H1 (cell line): ENCODE measurements at regions not wholly inside any gene's neighbourhood (a gene's known extent, or its start where the extent isn't known, plus 50 kb on each side); places are given as distances from the start of the nearest gene placed in this dataset.

Source experiments
- CTCF ChIA-PET: fragments of 300-600 bp; sonication (Branson Sonifier 250); formaldehyde crosslinking; loops from one replicate; lab custom pipeline; 2021; ENCODE audit not compliant: partially characterized antibody; lab: Charles Lee
- POLR2A ChIA-PET: fragments of 300-600 bp; sonication (Branson Sonifier 250); formaldehyde crosslinking; loops from one replicate; lab custom pipeline; 2021; ENCODE audit warnings: inconsistent platforms; ENCODE audit not compliant: partially characterized antibody; lab: Charles Lee
- DNase-seq, 2 experiments: peaks; one replicate each; pipeline versions ENCODE4 v3.0.0 to v3.0.0-alpha.2; 2010 to 2022; ENCODE audit warnings: low spot score in 2 of 2, low read depth in 1 of 2, mixed read lengths in 1 of 2
- FAIRE-seq: peaks from 2 replicates; lab custom pipeline; 2011; peaks lifted over from hg19 to GRCh38; lab: Jason Lieb, UNC
- H2AFZ ChIP-seq: 2 replicates; pipeline ENCODE4 v1.8.1; 2012; ENCODE audit warnings: low read length, inconsistent platforms
- H2AK5ac ChIP-seq: 2 replicates; pipeline ENCODE4 v1.6.1; 2013; ENCODE audit warnings: low read depth, low read length
- H2BK120ac ChIP-seq: replicated peaks from 2 replicates; pipeline ENCODE3; 2013; ENCODE audit warnings: low read depth, low read length, inconsistent platforms
- H2BK12ac ChIP-seq: 2 replicates; pipeline ENCODE4 v1.6.1; 2013; ENCODE audit warnings: low read depth, low read length
- H2BK15ac ChIP-seq: 2 replicates; pipeline ENCODE4 v1.6.1; 2013; ENCODE audit warnings: low read length
- H2BK20ac ChIP-seq: 2 replicates; pipeline ENCODE4 v1.6.1; 2013; ENCODE audit warnings: low read length
- H2BK5ac ChIP-seq: 2 replicates; pipeline ENCODE4 v1.6.1; 2013; ENCODE audit warnings: low read depth, low read length
- H3K14ac ChIP-seq: 2 replicates; pipeline ENCODE4 v1.6.1; 2013; ENCODE audit warnings: inconsistent platforms; ENCODE audit not compliant: insufficient read length
- H3K18ac ChIP-seq: 2 replicates; pipeline ENCODE4 v1.6.1; 2013; ENCODE audit warnings: low read length; ENCODE audit errors: extremely low read depth
- H3K23ac ChIP-seq: 2 replicates; pipeline ENCODE4 v1.6.1; 2013; ENCODE audit warnings: inconsistent platforms; ENCODE audit not compliant: insufficient read length
- H3K23me2 ChIP-seq: 2 replicates; pipeline ENCODE4 v1.6.1; 2013; ENCODE audit warnings: low read depth, low read length
- H3K27ac ChIP-seq: 2 replicates; pipeline ENCODE4 v1.6.1; 2011; ENCODE audit warnings: low read depth, low read length, inconsistent platforms
- H3K27me3 ChIP-seq, 4 experiments: replicated peaks in 1 of 4; 1 replicate in 1 of 4; 2 replicates in 3 of 4; pipeline versions ENCODE4 v1.6.1 to v1.8.1; 2011 to 2013; ENCODE audit warnings: low read length in 3 of 4, mild to moderate bottlenecking in 3 of 4, inconsistent platforms in 2 of 4, mixed read lengths in 2 of 4, moderate library complexity in 1 of 4; ENCODE audit not compliant: control insufficient read depth in 3 of 4, insufficient read depth in 3 of 4; ENCODE audit errors: extremely low read depth in 1 of 4
- H3K36me3 ChIP-seq, 4 experiments: 2 replicates each; pipeline versions ENCODE4 v1.6.1 to v1.8.1; 2011 to 2013; ENCODE audit warnings: mild to moderate bottlenecking in 4 of 4, low read length in 3 of 4, moderate library complexity in 2 of 4, control low read depth in 1 of 4, inconsistent platforms in 1 of 4; ENCODE audit not compliant: insufficient read depth in 4 of 4, control insufficient read depth in 2 of 4
- H3K4ac ChIP-seq: replicated peaks from 2 replicates; pipeline ENCODE3; 2013; ENCODE audit warnings: low read length, low read depth, mixed read lengths, inconsistent platforms; ENCODE audit not compliant: insufficient read length
- H3K4me1 ChIP-seq, 4 experiments: replicated peaks in 1 of 4; 1 replicate in 1 of 4; 2 replicates in 3 of 4; pipeline versions ENCODE4 v1.6.1 to v1.8.1; 2011 to 2013; ENCODE audit warnings: low read length in 3 of 4, inconsistent platforms in 2 of 4, mixed read lengths in 1 of 4; ENCODE audit not compliant: insufficient read depth in 4 of 4, control insufficient read depth in 3 of 4
- H3K4me2 ChIP-seq, 2 experiments: 2 replicates each; pipeline versions ENCODE4 v1.6.1 to v1.8.1; 2011 to 2013; ENCODE audit warnings: low read depth in 2 of 2, low read length in 2 of 2, control low read depth in 1 of 2, inconsistent platforms in 1 of 2, mild to moderate bottlenecking in 1 of 2; ENCODE audit not compliant: insufficient read depth in 1 of 2
- H3K4me3 ChIP-seq, 4 experiments: fragments of 200-600, 300-600 bp in 1 of 4; sonication (generic), shearing (Covaris generic), sonication (Bioruptor Twin) in 1 of 4; 2 replicates each; pipeline versions ENCODE4 v1.5.1 to v1.8.1; 2011 to 2016; ENCODE audit warnings: low read length in 4 of 4, low read depth in 3 of 4, control low read depth in 2 of 4, inconsistent platforms in 2 of 4, mild to moderate bottlenecking in 2 of 4, mixed read lengths in 1 of 4, moderate library complexity in 1 of 4; ENCODE audit not compliant: insufficient read depth in 2 of 4; ENCODE audit errors: extremely low read depth in 1 of 4
- H3K56ac ChIP-seq: replicated peaks from 2 replicates; pipeline ENCODE3; 2013; ENCODE audit warnings: low read depth, mild to moderate bottlenecking, mixed read lengths, low read length, inconsistent platforms; ENCODE audit not compliant: insufficient read length
- H3K79me1 ChIP-seq: 2 replicates; pipeline ENCODE4 v1.6.1; 2013; ENCODE audit warnings: low read depth, low read length, control low read depth
- H3K79me2 ChIP-seq, 2 experiments: 2 replicates each; pipeline versions ENCODE4 v1.6.1 to v1.8.1; 2012 to 2013; ENCODE audit warnings: low read length in 2 of 2, mild to moderate bottlenecking in 2 of 2, inconsistent platforms in 1 of 2; ENCODE audit not compliant: insufficient read depth in 2 of 2, control insufficient read depth in 1 of 2
- H3K9ac ChIP-seq, 4 experiments: replicated peaks in 1 of 4; 1 replicate in 1 of 4; 2 replicates in 3 of 4; pipeline versions ENCODE4 v1.6.1 to v1.8.1; 2011 to 2013; ENCODE audit warnings: low read depth in 3 of 4, low read length in 3 of 4, control low read depth in 2 of 4, mild to moderate bottlenecking in 2 of 4, moderate library complexity in 2 of 4, inconsistent platforms in 1 of 4; ENCODE audit errors: extremely low read depth in 1 of 4
- H3K9me3 ChIP-seq, 2 experiments: 2 replicates each; pipeline versions ENCODE4 v1.6.1 to v1.8.1; 2012 to 2013; ENCODE audit warnings: mild to moderate bottlenecking in 2 of 2, moderate library complexity in 2 of 2, control low read depth in 1 of 2, inconsistent platforms in 1 of 2, low read depth in 1 of 2, low read length in 1 of 2, mixed read lengths in 1 of 2; ENCODE audit not compliant: insufficient read depth in 2 of 2
- H4K20me1 ChIP-seq, 2 experiments: replicated peaks in 1 of 2; 2 replicates each; pipeline versions ENCODE3 to v1.8.1; 2011 to 2013; ENCODE audit warnings: inconsistent platforms in 2 of 2, low read length in 2 of 2, mild to moderate bottlenecking in 1 of 2; ENCODE audit not compliant: insufficient read depth in 2 of 2, control insufficient read depth in 1 of 2
- H4K5ac ChIP-seq: 2 replicates; pipeline ENCODE4 v1.6.1; 2013; ENCODE audit warnings: low read length, low read depth, mixed read lengths, inconsistent platforms; ENCODE audit not compliant: insufficient read length
- H4K8ac ChIP-seq: 2 replicates; pipeline ENCODE4 v1.8.0; 2013; ENCODE audit warnings: mild to moderate bottlenecking, moderate library complexity, low read length, inconsistent platforms; ENCODE audit not compliant: insufficient read depth; ENCODE audit errors: extremely low read depth
- H4K91ac ChIP-seq: replicated peaks from 2 replicates; pipeline ENCODE3; 2013; ENCODE audit warnings: low read length, mixed read lengths, inconsistent platforms; ENCODE audit not compliant: insufficient read length
- BCL11A ChIP-seq, 2 experiments: IDR thresholded peaks; one replicate each; pipeline ENCODE4 v1.6.1; 2011; ENCODE audit warnings: low read depth in 2 of 2, low read length in 2 of 2, mild to moderate bottlenecking in 2 of 2
- CEBPB ChIP-seq: IDR thresholded peaks from 2 replicates; pipeline ENCODE4 v1.6.1; 2012; ENCODE audit warnings: low read depth, low read length
- GTF2F1 ChIP-seq: IDR thresholded peaks from 2 replicates; pipeline ENCODE4 v1.6.1; 2012; ENCODE audit warnings: low read depth, low read length, improper control_type of control experiment, borderline replicate concordance
- KDM1A ChIP-seq: fragments of 200-600, 300-600 bp; sonication (generic); IDR thresholded peaks from 2 replicates; pipeline ENCODE4 v1.7.1; 2016; ENCODE audit warnings: mild to moderate bottlenecking, low read length, borderline replicate concordance
- KDM4A ChIP-seq: IDR thresholded peaks from one replicate; pipeline ENCODE4 v1.7.1; 2012; ENCODE audit warnings: low read depth, mild to moderate bottlenecking, moderate library complexity, low read length, inconsistent platforms; ENCODE audit not compliant: severe bottlenecking
- PHF8 ChIP-seq: fragments of 200-600 bp; sonication (generic); conservative IDR thresholded peaks from 2 replicates; pipeline ENCODE4 v1.7.1; 2012; ENCODE audit warnings: low read depth, mild to moderate bottlenecking, inconsistent platforms, low read length, moderate library complexity
- POU5F1 ChIP-seq: IDR thresholded peaks from 2 replicates; pipeline ENCODE4 v1.6.1; 2011; ENCODE audit warnings: low read depth, mild to moderate bottlenecking, low read length, moderate library complexity
- SP1 ChIP-seq: IDR thresholded peaks from 2 replicates; pipeline ENCODE4 v1.6.1; 2011; ENCODE audit warnings: low read depth, low read length
- SP2 ChIP-seq: IDR thresholded peaks from 2 replicates; pipeline ENCODE4 v1.6.1; 2012; ENCODE audit warnings: mild to moderate bottlenecking, low read length, inconsistent platforms
- TCF12 ChIP-seq: IDR thresholded peaks from 2 replicates; pipeline ENCODE4 v1.6.1; 2011; ENCODE audit warnings: low read depth, mild to moderate bottlenecking, low read length
- ZNF274 ChIP-seq: IDR thresholded peaks from 2 replicates; pipeline ENCODE4 v1.7.0; 2012; ENCODE audit warnings: low read length, borderline replicate concordance; ENCODE audit errors: extremely low read depth
- WGBS, 2 experiments: shearing (Covaris generic) in 1 of 2; methylation state at CpG; one replicate each; pipeline versions ENCODE4 v1.1.6 to v1.1.7; 2013 to 2015; ENCODE audit warnings: low lambda C conversion rate in 2 of 2, mixed read lengths in 2 of 2, inconsistent platforms in 1 of 2, low coverage in 1 of 2, missing lambda C conversion rate in 1 of 2; ENCODE audit not compliant: insufficient replicate concordance in 2 of 2, insufficient coverage in 1 of 2, insufficient read length in 1 of 2; ENCODE audit errors: extremely low coverage in 1 of 2, missing lambda C conversion rate in 1 of 2; 5-methylcytosine and 5-hydroxymethylcytosine counted together

- no peaks in the 10 kb centered on the region for H3K79me2 ChIP-seq
- H3K4ac ChIP-seq: no peak overlapping the region
- H3K27ac ChIP-seq: no peak overlapping the region
- FAIRE-seq (no peak), DNase-seq (no peak)
- H2AK5ac ChIP-seq: peak overlapping the region; percentile 95
- CTCF ChIA-PET: no interaction called here
- no peak overlapping the region for H3K4me3 ChIP-seq
- H2BK5ac ChIP-seq: peak overlapping the region; percentile 73; the same call in 1 of the 2 replicates
- peak overlapping the region; percentile 82; the same call in 1 of the 2 replicates for H2BK12ac ChIP-seq
- H4K91ac ChIP-seq: no peak overlapping the region
- no peak overlapping the region for H4K5ac ChIP-seq
- H3K9me3 ChIP-seq: no peaks in the 10 kb centered on the region
- H3K9ac ChIP-seq: no peak overlapping the region
- no peak overlapping the region for H3K14ac ChIP-seq
- peak overlapping the region; percentile 50; the same call in 1 of the 2 replicates for H2BK20ac ChIP-seq
- no peak overlapping the region for H3K4me2 ChIP-seq
- H3K79me1 ChIP-seq: no peaks in the 10 kb centered on the region
- no peaks in the 10 kb centered on the region for H3K36me3 ChIP-seq
- H2BK15ac ChIP-seq: peak overlapping the region; percentile 96; the same call in 1 of the 2 replicates
- POLR2A ChIA-PET: no interaction called here
- no peaks in the 10 kb centered on the region for H3K4me1 ChIP-seq
- H4K20me1 ChIP-seq: peaks cover 0 to 3% of the 10 kb centered on the region in 2 experiments
- H4K8ac ChIP-seq: no peak overlapping the region
- no peak overlapping the region for H3K18ac ChIP-seq
- no peaks in the 10 kb centered on the region for H3K27me3 ChIP-seq
- no peak overlapping the region for H2BK120ac ChIP-seq
- 89% methylated on average over 1 of the region's 1 CpG; no CpG with 5 or more reads in 1 of the 2 experiments for WGBS, 2 experiments
- no peak overlapping the region for H3K56ac ChIP-seq
- no peak overlapping the region for H3K23ac ChIP-seq
- H3K23me2 ChIP-seq: peaks cover 5% of the 10 kb centered on the region; the same call in 1 of the 2 replicates
- no peak overlapping the region for H2AFZ ChIP-seq
- no peak for TF ChIP-seq KDM4A
- TF ChIP-seq CEBPB: no peak
- no peak for TF ChIP-seq SP2
- TF ChIP-seq PHF8: no peak
- TF ChIP-seq ZNF274: no peak
- no peak for TF ChIP-seq TCF12
- no peak for TF ChIP-seq SP1
- TF ChIP-seq POU5F1: no peak
- TF ChIP-seq KDM1A: no peak
- TF ChIP-seq BCL11A (IDR thresholded peaks at IDR 0.05; ENCODE audit: low read depth in 2 of 2, low read length in 2 of 2): no peak
- TF ChIP-seq GTF2F1: no peak
Observed at GRCh38 chr10:4132216-4132556, 347.2 kb upstream of the KLF6 start.
